Astrocyte (in vitro differentiated cells and primary cell): ENCODE measurements at regions not wholly inside any gene's neighbourhood (a gene's known extent, or its start where the extent isn't known, plus 50 kb on each side); places are given as distances from the start of the nearest gene placed in this dataset.

Experiments
- DNase-seq: peaks from one replicate; pipeline ENCODE4 v3.0.0-alpha.2; 2010; ENCODE audit warnings: low read depth
- FAIRE-seq: peaks from 2 replicates; lab custom pipeline; 2011; peaks lifted over from hg19 to GRCh38; lab: Jason Lieb, UNC
- H2AFZ ChIP-seq: 2 replicates; pipeline ENCODE4 v1.6.0; 2012; ENCODE audit warnings: low read depth, low read length, inconsistent platforms
- H3K27ac ChIP-seq: 2 replicates; pipeline ENCODE4 v1.5.1; 2011; ENCODE audit warnings: low read depth, low read length, inconsistent platforms
- H3K27me3 ChIP-seq: 2 replicates; pipeline ENCODE4 v1.6.0; 2011; ENCODE audit warnings: low read length, inconsistent platforms; ENCODE audit not compliant: insufficient read depth
- H3K36me3 ChIP-seq: 2 replicates; pipeline ENCODE4 v1.5.1; 2011; ENCODE audit warnings: low read length, inconsistent platforms; ENCODE audit not compliant: insufficient read depth
- H3K4me1 ChIP-seq: 2 replicates; pipeline ENCODE4 v1.5.1; 2011; ENCODE audit warnings: low read length, inconsistent platforms; ENCODE audit not compliant: insufficient read depth
- H3K4me2 ChIP-seq: 2 replicates; pipeline ENCODE4 v1.6.0; 2012; ENCODE audit warnings: low read length, inconsistent platforms
- H3K4me3 ChIP-seq: 2 replicates; pipeline ENCODE4 v1.5.1; 2011; ENCODE audit warnings: low read depth, mild to moderate bottlenecking, low read length, inconsistent platforms; ENCODE audit not compliant: insufficient read depth
- H3K79me2 ChIP-seq: 2 replicates; pipeline ENCODE4 v1.6.0; 2012; ENCODE audit warnings: mild to moderate bottlenecking, low read length, inconsistent platforms; ENCODE audit not compliant: insufficient read depth
- H3K9ac ChIP-seq: 2 replicates; pipeline ENCODE4 v1.6.0; 2012; ENCODE audit warnings: mild to moderate bottlenecking, low read length, inconsistent platforms
- H3K9me3 ChIP-seq: 2 replicates; pipeline ENCODE4 v1.5.1; 2012; ENCODE audit warnings: low read depth, mild to moderate bottlenecking, low read length, inconsistent platforms; ENCODE audit not compliant: insufficient read depth
- H4K20me1 ChIP-seq: 2 replicates; pipeline ENCODE4 v1.6.0; 2012; ENCODE audit warnings: low read length, inconsistent platforms; ENCODE audit not compliant: insufficient read depth
- H3K27ac Mint-ChIP-seq: one replicate; pipeline ENCODE4 v1.8.0; 2021; ENCODE audit warnings: mild to moderate bottlenecking, mixed read lengths; ENCODE audit not compliant: unreplicated experiment
- H3K27me3 Mint-ChIP-seq: one replicate; pipeline ENCODE4 v1.8.0; 2021; ENCODE audit warnings: low read depth, mixed read lengths; ENCODE audit not compliant: unreplicated experiment
- H3K36me3 Mint-ChIP-seq: one replicate; pipeline ENCODE4 v1.8.0; 2021; ENCODE audit warnings: low read depth, mixed read lengths; ENCODE audit not compliant: unreplicated experiment
- H3K4me1 Mint-ChIP-seq: one replicate; pipeline ENCODE4 v1.8.0; 2021; ENCODE audit warnings: low read depth, mixed read lengths; ENCODE audit not compliant: unreplicated experiment
- H3K4me3 Mint-ChIP-seq: one replicate; pipeline ENCODE4 v1.8.0; 2021; ENCODE audit warnings: mild to moderate bottlenecking, moderate library complexity, mixed read lengths; ENCODE audit not compliant: unreplicated experiment
- H3K9me3 Mint-ChIP-seq: one replicate; pipeline ENCODE4 v1.8.0; 2021; ENCODE audit warnings: mild to moderate bottlenecking, mixed read lengths; ENCODE audit not compliant: unreplicated experiment
- CTCF ChIP-seq: IDR thresholded peaks from 2 replicates; pipeline ENCODE4 v1.5.1; 2011; ENCODE audit warnings: low read depth, mild to moderate bottlenecking, inconsistent platforms, low read length, moderate library complexity; ENCODE audit not compliant: insufficient read depth
- EZH2 ChIP-seq: IDR thresholded peaks from 2 replicates; pipeline ENCODE4 v1.6.1; 2012; ENCODE audit warnings: mild to moderate bottlenecking, low read length, inconsistent platforms; ENCODE audit not compliant: insufficient read depth

- Histone ChIP-seq H3K79me2 (no peaks in the 10 kb centered on the region), H3K4me2 (peak overlapping the region; percentile 51), H3K9ac (no peak overlapping the region), H3K4me1 (peaks cover 25% of the 10 kb centered on the region), H3K27me3 (peaks cover 10% of the 10 kb centered on the region), H3K9me3 (no peaks in the 10 kb centered on the region), H3K4me3 (no peak overlapping the region), H4K20me1 (no peaks in the 10 kb centered on the region), H3K27ac (no peak overlapping the region), H2AFZ (no peak overlapping the region), H3K36me3 (no peaks in the 10 kb centered on the region)
- TF ChIP-seq EZH2 (no peak), CTCF (no peak)
- Mint-ChIP-seq H3K9me3 (no peaks in the 10 kb centered on the region), H3K4me1 (peaks cover 17% of the 10 kb centered on the region), H3K36me3 (no peaks in the 10 kb centered on the region), H3K27ac (peak overlapping the region; percentile 20), H3K27me3 (peaks cover 30% of the 10 kb centered on the region), H3K4me3 (no peak overlapping the region)
- FAIRE-seq: no peak
- DNase-seq: no peak
These were observed 128.8 kb upstream of the DLX2 start for GRCh38 chr2:172231508-172231907.

- no peak for TF ChIP-seq CTCF
- peaks cover 17% of the 10 kb centered on the region for H3K4me1 Mint-ChIP-seq
- Histone ChIP-seq H3K9ac (no peak overlapping the region), H3K27ac (no peak overlapping the region), H2AFZ (no peak overlapping the region), H3K4me1 (peaks cover 25% of the 10 kb centered on the region), H3K4me3 (no peak overlapping the region), H3K79me2 (no peaks in the 10 kb centered on the region), H3K9me3 (no peaks in the 10 kb centered on the region), H4K20me1 (no peaks in the 10 kb centered on the region), H3K4me2 (peak overlapping the region; percentile 51), H3K27me3 (peaks cover 10% of the 10 kb centered on the region), H3K36me3 (no peaks in the 10 kb centered on the region)
- DNase-seq (no peak), FAIRE-seq (peak; percentile 23)
- H3K36me3 Mint-ChIP-seq: no peaks in the 10 kb centered on the region
- H3K27ac Mint-ChIP-seq: no peak overlapping the region
- no peaks in the 10 kb centered on the region for H3K9me3 Mint-ChIP-seq
- peaks cover 33% of the 10 kb centered on the region for H3K27me3 Mint-ChIP-seq
- no peak overlapping the region for H3K4me3 Mint-ChIP-seq
These were observed 130.2 kb upstream of the DLX2 start for GRCh38 chr2:172232708-172233396.

GRCh38 chr2:172233987-172234715, 131.5 kb upstream of the DLX2 start:
- peaks cover 31% of the 10 kb centered on the region for H3K27me3 Mint-ChIP-seq
- H3K27ac Mint-ChIP-seq: peak overlapping the region; percentile 12
- H3K27me3 ChIP-seq: peaks cover 10% of the 10 kb centered on the region
- peak overlapping the region; percentile 65 for H3K4me3 ChIP-seq
- peaks cover 25% of the 10 kb centered on the region for H3K4me1 ChIP-seq
- H3K36me3 Mint-ChIP-seq: no peaks in the 10 kb centered on the region
- no peaks in the 10 kb centered on the region for H4K20me1 ChIP-seq
- no peak for DNase-seq
- no peak for FAIRE-seq
- H3K4me2 ChIP-seq: peak overlapping the region; percentile 95
- peak overlapping the region; percentile 83 for H3K4me3 Mint-ChIP-seq
- H3K27ac ChIP-seq: no peak overlapping the region
- H3K9me3 ChIP-seq: no peaks in the 10 kb centered on the region
- no peaks in the 10 kb centered on the region for H3K36me3 ChIP-seq
- H3K79me2 ChIP-seq: no peaks in the 10 kb centered on the region
- peaks cover 17% of the 10 kb centered on the region for H3K4me1 Mint-ChIP-seq
- no peaks in the 10 kb centered on the region for H3K9me3 Mint-ChIP-seq
- H3K9ac ChIP-seq: peak overlapping the region; percentile 32
- TF ChIP-seq EZH2 (no peak), CTCF (no peak)
- H2AFZ ChIP-seq: peak overlapping the region; percentile 14
